AG09319 (cell line): ENCODE measurements at regions not wholly inside any gene's neighbourhood (a gene's known extent, or its start where the extent isn't known, plus 50 kb on each side); places are given as distances from the start of the nearest gene placed in this dataset.

Source experiments
- DNase-seq: peaks from one replicate; pipeline ENCODE4 v3.0.0-alpha.2; 2010; ENCODE audit warnings: low read depth; ENCODE audit errors: extremely low read depth
- TF ChIP-seq, protein P1 (sequence below): IDR thresholded peaks from 2 replicates; pipeline ENCODE4 v1.5.1; 2011; ENCODE audit warnings: low read depth, mild to moderate bottlenecking, inconsistent platforms, low read length, moderate library complexity

DNA sequence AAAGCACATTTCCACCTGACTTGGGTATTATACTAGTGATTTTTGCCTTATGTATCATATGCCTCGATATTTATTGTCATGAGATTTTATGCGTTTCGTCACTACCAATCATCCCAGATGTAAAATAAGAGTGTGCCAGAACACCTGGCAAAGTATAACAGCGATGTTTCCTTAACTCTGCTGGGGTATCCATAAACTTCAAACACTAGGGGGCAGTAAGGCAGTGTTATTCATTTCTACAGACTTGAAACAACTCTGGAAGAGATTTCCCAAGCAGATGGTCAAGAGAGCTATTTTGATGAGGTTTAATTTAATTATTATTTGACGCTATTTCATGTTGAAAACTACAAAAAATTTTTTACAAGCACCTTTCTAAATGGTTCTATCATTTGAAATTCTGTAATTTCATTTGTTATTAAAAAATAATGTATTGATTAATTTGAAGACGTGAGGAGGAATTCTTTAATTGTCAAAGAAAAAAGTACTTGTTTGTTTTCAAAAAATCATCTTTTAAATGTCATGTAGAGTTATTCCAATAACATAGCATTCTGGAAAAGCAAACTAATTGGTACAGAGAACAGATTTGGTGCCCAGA lies 388.5 kb upstream of the CTNND2 start:
- no peak for DNase-seq
- TF ChIP-seq, protein P1, sequence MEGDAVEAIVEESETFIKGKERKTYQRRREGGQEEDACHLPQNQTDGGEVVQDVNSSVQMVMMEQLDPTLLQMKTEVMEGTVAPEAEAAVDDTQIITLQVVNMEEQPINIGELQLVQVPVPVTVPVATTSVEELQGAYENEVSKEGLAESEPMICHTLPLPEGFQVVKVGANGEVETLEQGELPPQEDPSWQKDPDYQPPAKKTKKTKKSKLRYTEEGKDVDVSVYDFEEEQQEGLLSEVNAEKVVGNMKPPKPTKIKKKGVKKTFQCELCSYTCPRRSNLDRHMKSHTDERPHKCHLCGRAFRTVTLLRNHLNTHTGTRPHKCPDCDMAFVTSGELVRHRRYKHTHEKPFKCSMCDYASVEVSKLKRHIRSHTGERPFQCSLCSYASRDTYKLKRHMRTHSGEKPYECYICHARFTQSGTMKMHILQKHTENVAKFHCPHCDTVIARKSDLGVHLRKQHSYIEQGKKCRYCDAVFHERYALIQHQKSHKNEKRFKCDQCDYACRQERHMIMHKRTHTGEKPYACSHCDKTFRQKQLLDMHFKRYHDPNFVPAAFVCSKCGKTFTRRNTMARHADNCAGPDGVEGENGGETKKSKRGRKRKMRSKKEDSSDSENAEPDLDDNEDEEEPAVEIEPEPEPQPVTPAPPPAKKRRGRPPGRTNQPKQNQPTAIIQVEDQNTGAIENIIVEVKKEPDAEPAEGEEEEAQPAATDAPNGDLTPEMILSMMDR, result no peak

DNA sequence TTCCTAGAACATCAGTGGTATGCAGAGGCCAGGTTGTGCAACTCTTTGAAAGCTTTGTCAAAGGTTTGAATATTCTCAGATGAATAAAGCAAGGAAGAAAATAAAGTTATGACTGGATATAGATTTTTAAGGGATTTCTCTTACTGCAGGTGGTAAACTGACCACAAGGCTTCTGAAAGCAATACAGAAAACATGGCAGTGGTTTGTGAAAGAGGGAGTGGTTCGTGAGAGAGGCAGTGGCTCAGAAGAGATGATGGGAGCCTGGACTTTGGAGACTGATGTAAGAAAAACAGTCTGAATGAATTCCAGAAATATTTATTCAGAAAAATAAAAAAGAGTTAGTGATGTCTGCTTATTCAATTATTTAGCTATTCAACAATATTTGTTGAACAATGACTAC lies 380.4 kb upstream of the CTNND2 start:
- TF ChIP-seq, protein P1, result no peak
- DNase-seq, result no peak

DNA sequence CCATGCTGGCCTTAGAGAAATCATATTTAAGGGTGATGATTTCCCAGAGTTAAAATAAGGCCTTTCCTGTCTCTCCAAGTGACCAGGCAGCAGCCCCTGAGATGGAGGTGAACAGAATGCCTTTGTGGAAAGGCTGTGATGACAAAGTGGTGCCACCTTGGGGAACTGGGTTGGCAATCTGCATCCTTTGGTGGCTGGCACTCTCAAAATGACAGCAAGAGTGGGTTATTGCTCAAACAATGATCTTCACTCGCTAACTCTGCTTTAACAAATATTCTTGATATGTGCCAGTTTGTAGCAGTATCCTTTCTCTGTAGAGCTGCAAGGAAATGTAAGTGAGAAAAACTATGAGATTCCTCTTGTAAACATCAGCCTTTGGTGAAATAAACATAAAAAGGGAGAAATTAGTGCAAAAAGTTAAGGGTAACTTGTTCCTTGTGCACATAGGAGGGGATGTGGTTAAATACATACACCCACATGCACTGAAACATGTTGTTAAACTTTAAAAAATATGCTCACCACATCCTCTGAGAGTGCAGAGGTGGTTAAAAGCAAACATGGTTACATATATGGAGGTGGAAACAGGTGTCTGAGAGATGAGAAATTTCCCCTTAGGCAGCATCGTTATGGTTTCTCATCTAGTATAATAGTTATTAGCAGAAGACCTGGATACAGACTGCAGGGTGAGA lies 373.4 kb upstream of the CTNND2 start:
- TF ChIP-seq, protein P1, result no peak
- no peak for DNase-seq

DNA sequence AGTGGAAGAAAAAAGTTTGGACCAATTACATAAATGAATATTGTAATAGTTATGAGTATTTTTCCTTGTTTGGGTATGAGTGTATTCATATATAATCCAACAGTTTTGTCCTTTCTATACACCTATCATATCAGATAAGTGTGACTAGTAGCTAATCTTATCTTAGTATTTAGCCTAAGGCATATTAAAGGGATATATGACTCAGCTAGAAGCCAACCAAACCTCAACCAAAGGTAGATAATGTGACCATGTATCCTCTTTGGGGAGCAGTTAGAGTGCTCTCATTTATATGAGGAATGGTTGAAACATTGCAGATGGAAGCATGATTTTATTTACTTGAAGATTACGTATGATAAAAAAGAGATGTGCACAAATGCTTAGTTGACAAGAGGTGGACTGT lies 370.0 kb upstream of the CTNND2 start:
- no peak for DNase-seq
- TF ChIP-seq, protein P1, result no peak

DNA sequence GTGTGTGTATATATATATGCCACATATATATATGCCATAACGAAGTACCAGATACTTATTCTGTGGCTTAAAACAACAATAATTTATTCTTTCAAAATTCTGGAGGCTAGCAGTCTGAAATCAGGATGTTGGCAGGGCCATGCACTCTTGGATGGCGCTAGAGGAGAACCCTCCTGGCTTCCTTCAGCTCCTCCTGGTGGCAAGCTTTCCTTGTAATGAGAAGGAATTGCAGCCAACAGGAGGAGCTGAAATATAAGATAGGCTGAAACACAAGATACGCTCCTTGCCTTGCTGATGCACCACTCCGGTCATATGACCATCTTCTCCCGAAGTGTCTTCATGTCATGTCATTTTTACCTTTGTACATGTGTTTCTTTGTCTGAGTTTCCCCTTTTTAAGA lies 368.1 kb upstream of the CTNND2 start:
- TF ChIP-seq, protein P1, result no peak
- DNase-seq, result no peak

DNA sequence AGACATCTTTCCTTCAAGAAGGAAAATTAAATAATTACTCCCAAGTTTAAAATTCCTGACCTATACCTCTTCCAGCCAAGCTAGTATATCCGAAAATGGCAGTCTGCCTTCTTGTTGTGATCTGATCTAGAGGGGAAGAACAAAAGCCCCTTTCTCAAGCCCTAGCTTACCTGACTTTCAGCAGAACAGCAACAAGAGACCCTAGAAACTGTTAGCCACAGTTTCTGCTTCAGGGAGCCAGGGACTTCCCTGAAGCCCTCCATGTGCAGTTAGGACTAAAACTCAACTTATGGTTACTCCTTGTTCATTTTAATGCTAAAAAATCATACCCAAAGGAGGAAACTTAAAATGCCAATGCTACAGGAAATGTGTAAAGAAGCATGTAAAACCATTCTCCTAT lies 366.7 kb upstream of the CTNND2 start:
- DNase-seq, result no peak
- TF ChIP-seq, protein P1, result no peak

DNA sequence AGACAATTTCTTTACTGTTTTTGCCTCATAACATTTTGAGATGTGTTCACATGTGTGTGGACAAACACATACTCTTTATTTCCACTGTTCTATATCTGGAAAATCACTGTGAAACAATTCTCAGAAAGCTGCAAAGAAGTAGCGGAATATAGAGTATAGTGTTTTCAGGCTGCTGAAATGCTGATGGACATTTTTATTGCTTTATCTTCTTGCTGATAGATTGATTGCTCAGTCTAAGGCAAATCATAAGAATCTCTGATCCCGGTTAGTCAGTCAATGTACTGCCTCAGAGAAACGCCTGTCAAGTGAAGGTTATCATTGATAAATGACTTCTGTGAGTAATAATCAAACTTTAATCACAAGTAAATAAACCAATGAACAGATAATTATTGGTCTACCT lies 364.9 kb upstream of the CTNND2 start:
- TF ChIP-seq, protein P1, result no peak
- DNase-seq, result no peak
